ENCODE measurements at regions not wholly inside any gene's neighbourhood (a gene's known extent, or its start where the extent isn't known, plus 50 kb on each side); places are given as distances from the start of the nearest gene placed in this dataset.

- DNase-seq (ENCODE audit: low read depth): no peak
- TF ChIP-seq CTCF (IDR thresholded peaks at IDR 0.05; ENCODE audit: low read depth, low read length, missing control alignments): no peak
- no peak overlapping the region for H3K4me3 ChIP-seq (ENCODE audit: low read depth, low read length)
These were observed 50.8 kb upstream of the TNFSF18 start for GRCh38 chr1:173101589-173101988.

- TF ChIP-seq CTCF (IDR thresholded peaks at IDR 0.05; ENCODE audit: low read depth, low read length, missing control alignments): no peak
- DNase-seq (ENCODE audit: low read depth): no peak
- H3K4me3 ChIP-seq (ENCODE audit: low read depth, low read length): no peak overlapping the region
These were observed 49.9 kb upstream of the TNFSF18 start for GRCh38 chr1:173100476-173101107.

Measured in GM12864 (cell line).